Smooth muscle cell (in vitro differentiated cells): ENCODE measurements at regions not wholly inside any gene's neighbourhood (a gene's known extent, or its start where the extent isn't known, plus 50 kb on each side); places are given as distances from the start of the nearest gene placed in this dataset.
"Not testable (repeated sequence)": the region's sequence is repeated elsewhere in the genome, so short reads cannot be mapped to it uniquely, and the experiment has no call there.

ENCODE experiments used
- DNase-seq: peaks from one replicate; lab custom pipeline; 2025; ENCODE audit not compliant: unreplicated experiment; lab: John Stamatoyannopoulos, UW
- H2AFZ ChIP-seq: fragments of 200-600 bp; sonication (generic); 2 replicates; pipeline ENCODE4 v1.6.0; 2016; ENCODE audit warnings: antibody characterized with exemption, low read depth, mild to moderate bottlenecking
- H3F3A ChIP-seq: fragments of 200-600 bp; sonication (generic); 2 replicates; pipeline ENCODE4 v1.6.0; 2017; ENCODE audit warnings: antibody characterized with exemption, low read depth
- H3K27ac ChIP-seq: fragments of 200-600 bp; sonication (generic); 2 replicates; pipeline ENCODE4 v1.5.1; 2016; ENCODE audit warnings: low read depth, mild to moderate bottlenecking
- H3K27me3 ChIP-seq: fragments of 200-600 bp; sonication (generic); 2 replicates; pipeline ENCODE4 v1.6.1; 2016; ENCODE audit warnings: low read depth, mild to moderate bottlenecking
- H3K36me3 ChIP-seq: fragments of 200-600 bp; sonication (generic); 2 replicates; pipeline ENCODE4 v1.5.1; 2016; ENCODE audit warnings: low read depth
- H3K4me1 ChIP-seq: fragments of 200-600 bp; sonication (generic); 2 replicates; pipeline ENCODE4 v1.5.1; 2016; ENCODE audit warnings: low read depth
- H3K4me2 ChIP-seq: fragments of 200-600 bp; sonication (generic); 2 replicates; pipeline ENCODE4 v1.6.0; 2016; ENCODE audit warnings: mild to moderate bottlenecking
- H3K4me3 ChIP-seq: fragments of 200-600 bp; sonication (generic); 2 replicates; pipeline ENCODE4 v1.5.1; 2016; ENCODE audit warnings: mild to moderate bottlenecking
- H3K79me2 ChIP-seq: fragments of 200-600 bp; sonication (generic); 2 replicates; pipeline ENCODE4 v1.6.0; 2016; ENCODE audit warnings: low read depth, mild to moderate bottlenecking
- H3K9ac ChIP-seq: fragments of 200-600 bp; sonication (generic); 2 replicates; pipeline ENCODE4 v1.6.0; 2016; ENCODE audit warnings: low read depth
- H3K9me3 ChIP-seq: fragments of 200-600 bp; sonication (generic); replicated peaks from 2 replicates; pipeline ENCODE4 v1.5.1; 2016; ENCODE audit warnings: low read depth
- H4K20me1 ChIP-seq: fragments of 200-600 bp; sonication (generic); 2 replicates; pipeline ENCODE4 v1.6.0; 2016; ENCODE audit warnings: low read depth
- CTCF ChIP-seq: fragments of 200-600 bp; sonication (generic); IDR thresholded peaks from 2 replicates; pipeline ENCODE4 v1.5.1; 2017; ENCODE audit warnings: borderline replicate concordance, mild to moderate bottlenecking, antibody characterized with exemption; ENCODE audit not compliant: insufficient read depth, poor library complexity, severe bottlenecking
- whole genome bisulfite sequencing: methylation state at CpG from one replicate; pipeline ENCODE4 v1.1.7; 2016; ENCODE audit warnings: low lambda C conversion rate; 5-methylcytosine and 5-hydroxymethylcytosine counted together

- H3K4me3 ChIP-seq, result no peak overlapping the region
- no peak overlapping the region for H2AFZ ChIP-seq
- no peaks in the 10 kb centered on the region for H3F3A ChIP-seq
- H3K4me1 ChIP-seq, result no peaks in the 10 kb centered on the region
- H3K36me3 ChIP-seq, result no peaks in the 10 kb centered on the region
- H4K20me1 ChIP-seq, result no peaks in the 10 kb centered on the region
- no peak overlapping the region for H3K9ac ChIP-seq
- TF ChIP-seq CTCF, result no peak
- H3K9me3 ChIP-seq, result no peaks in the 10 kb centered on the region
- H3K79me2 ChIP-seq, result no peaks in the 10 kb centered on the region
- 81% methylated on average over 15 of the region's 16 CpGs for WGBS
- H3K27ac ChIP-seq, result no peak overlapping the region
- no peaks in the 10 kb centered on the region for H3K27me3 ChIP-seq
- DNase-seq, result no peak
- H3K4me2 ChIP-seq, result no peak overlapping the region
These were observed 84.6 kb upstream of the CAB39 start for GRCh38 chr2:230627806-230628724.

- Histone ChIP-seq H3K27me3 (no peaks in the 10 kb centered on the region), H3F3A (no peaks in the 10 kb centered on the region), H4K20me1 (no peaks in the 10 kb centered on the region), H3K27ac (no peak overlapping the region), H3K36me3 (no peaks in the 10 kb centered on the region), H3K9ac (no peak overlapping the region), H3K4me3 (no peak overlapping the region), H3K4me1 (no peaks in the 10 kb centered on the region), H3K79me2 (no peaks in the 10 kb centered on the region), H3K9me3 (no peaks in the 10 kb centered on the region), H2AFZ (no peak overlapping the region), H3K4me2 (no peak overlapping the region)
- WGBS, result 98% methylated on average over 4 of the region's 4 CpGs
- no peak for DNase-seq
- TF ChIP-seq CTCF, result no peak
These were observed 81.2 kb upstream of the CAB39 start for GRCh38 chr2:230631470-230631869.

- 92% methylated on average over 1 of the region's 1 CpG for WGBS
- Histone ChIP-seq H3K9ac (no peak overlapping the region), H3K36me3 (no peaks in the 10 kb centered on the region), H3K4me1 (no peaks in the 10 kb centered on the region), H2AFZ (no peak overlapping the region), H3K4me3 (no peak overlapping the region), H3K27ac (no peak overlapping the region), H3K27me3 (no peaks in the 10 kb centered on the region), H3K9me3 (no peaks in the 10 kb centered on the region), H3K79me2 (no peaks in the 10 kb centered on the region), H3K4me2 (no peak overlapping the region), H4K20me1 (no peaks in the 10 kb centered on the region), H3F3A (no peaks in the 10 kb centered on the region)
- no peak for DNase-seq
- no peak for TF ChIP-seq CTCF
These were observed 78.5 kb upstream of the CAB39 start for GRCh38 chr2:230634146-230634545.

- H3F3A ChIP-seq, H3K79me2 ChIP-seq, H3K9me3 ChIP-seq, H2AFZ ChIP-seq, H4K20me1 ChIP-seq, H3K27ac ChIP-seq, H3K4me1 ChIP-seq, H3K27me3 ChIP-seq, H3K4me2 ChIP-seq, H3K9ac ChIP-seq, DNase-seq, H3K36me3 ChIP-seq, H3K4me3 ChIP-seq: not testable (repeated sequence)
- WGBS, result 99% methylated on average over 5 of the region's 5 CpGs
These were observed 77.8 kb upstream of the CAB39 start for GRCh38 chr2:230634721-230635313.
